H9 (cell line): ENCODE measurements at regions not wholly inside any gene's neighbourhood (a gene's known extent, or its start where the extent isn't known, plus 50 kb on each side); places are given as distances from the start of the nearest gene placed in this dataset.

Experiments
- DNase-seq: peaks from one replicate; pipeline ENCODE4 v3.0.0-alpha.2; 2017
- H2AFZ ChIP-seq: one replicate; pipeline ENCODE4 v1.6.1; 2013; ENCODE audit warnings: mild to moderate bottlenecking, low read length, control low read depth, moderate library complexity
- H2AK5ac ChIP-seq: 2 replicates; pipeline ENCODE4 v1.6.1; 2013; ENCODE audit warnings: low read length, control low read depth, mixed read lengths; ENCODE audit not compliant: insufficient read length
- H2BK120ac ChIP-seq: one replicate; pipeline ENCODE4 v1.6.1; 2013; ENCODE audit warnings: low read depth, mild to moderate bottlenecking, low read length, control low read depth, inconsistent platforms; ENCODE audit not compliant: poor library complexity, severe bottlenecking
- H2BK12ac ChIP-seq: 2 replicates; pipeline ENCODE4 v1.6.1; 2013; ENCODE audit warnings: low read length, control low read depth, mixed read lengths, low read depth; ENCODE audit not compliant: insufficient read length
- H2BK15ac ChIP-seq: 2 replicates; pipeline ENCODE4 v1.6.1; 2013; ENCODE audit warnings: low read depth, low read length, control low read depth
- H2BK20ac ChIP-seq: one replicate; pipeline ENCODE4 v1.6.1; 2013; ENCODE audit warnings: low read depth, mild to moderate bottlenecking, low read length, control low read depth, inconsistent platforms; ENCODE audit not compliant: poor library complexity, severe bottlenecking
- H2BK5ac ChIP-seq: 2 replicates; pipeline ENCODE4 v1.6.1; 2013; ENCODE audit warnings: low read length, control low read depth, mixed read lengths; ENCODE audit not compliant: insufficient read length
- H3K14ac ChIP-seq: 2 replicates; pipeline ENCODE4 v1.6.1; 2013; ENCODE audit warnings: low read length, control low read depth; ENCODE audit not compliant: insufficient read depth
- H3K18ac ChIP-seq: 2 replicates; pipeline ENCODE4 v1.6.1; 2013; ENCODE audit warnings: low read depth, mild to moderate bottlenecking, mixed read lengths, low read length, control low read depth; ENCODE audit not compliant: insufficient read length
- H3K23ac ChIP-seq: 2 replicates; pipeline ENCODE4 v1.6.1; 2013; ENCODE audit warnings: low read length, control low read depth, mixed read lengths, low read depth; ENCODE audit not compliant: insufficient read length
- H3K23me2 ChIP-seq: 2 replicates; pipeline ENCODE4 v1.6.1; 2013; ENCODE audit warnings: low read depth, mild to moderate bottlenecking, mixed read lengths, low read length, control low read depth; ENCODE audit not compliant: insufficient read length, poor library complexity, severe bottlenecking
- H3K27ac ChIP-seq: 2 replicates; pipeline ENCODE4 v1.5.1; 2013; ENCODE audit warnings: low read length, control low read depth, mixed read lengths, low read depth; ENCODE audit not compliant: insufficient read length
- H3K27me3 ChIP-seq: 2 replicates; pipeline ENCODE4 v1.6.1; 2013; ENCODE audit warnings: low read length, control low read depth, inconsistent platforms; ENCODE audit not compliant: insufficient read depth
- H3K4ac ChIP-seq: 2 replicates; pipeline ENCODE4 v1.6.1; 2013; ENCODE audit warnings: low read depth, mild to moderate bottlenecking, control low read depth, inconsistent platforms, low read length, moderate library complexity
- H3K4me1 ChIP-seq: 2 replicates; pipeline ENCODE4 v1.6.1; 2013; ENCODE audit warnings: low read length, control low read depth, inconsistent platforms; ENCODE audit not compliant: insufficient read depth
- H3K4me2 ChIP-seq: 2 replicates; pipeline ENCODE4 v1.6.1; 2013; ENCODE audit warnings: low read length, control low read depth, mixed read lengths; ENCODE audit not compliant: insufficient read length, insufficient read depth
- H3K56ac ChIP-seq: 2 replicates; pipeline ENCODE4 v1.6.1; 2013; ENCODE audit warnings: low read depth, mild to moderate bottlenecking, mixed read lengths, low read length, control low read depth; ENCODE audit not compliant: insufficient read length
- H3K79me1 ChIP-seq: 2 replicates; pipeline ENCODE4 v1.6.1; 2013; ENCODE audit warnings: low read depth, mild to moderate bottlenecking, moderate library complexity, low read length, control low read depth, inconsistent platforms; ENCODE audit not compliant: insufficient read depth, poor library complexity, severe bottlenecking
- H3K79me2 ChIP-seq: 2 replicates; pipeline ENCODE4 v1.6.1; 2013; ENCODE audit warnings: low read length, control low read depth, inconsistent platforms; ENCODE audit not compliant: insufficient read depth
- H3K9ac ChIP-seq: 2 replicates; pipeline ENCODE4 v1.6.1; 2013; ENCODE audit warnings: low read length, control low read depth, mixed read lengths; ENCODE audit not compliant: insufficient read length; ENCODE audit errors: extremely low read depth
- H3K9me3 ChIP-seq: one replicate; pipeline ENCODE4 v1.6.1; 2013; ENCODE audit warnings: low read depth, low read length, inconsistent platforms; ENCODE audit not compliant: control insufficient read depth
- H3T11ph ChIP-seq: one replicate; pipeline ENCODE4 v1.6.1; 2013; ENCODE audit warnings: mild to moderate bottlenecking, low read length, control low read depth, inconsistent platforms
- H4K20me1 ChIP-seq: one replicate; pipeline ENCODE4 v1.6.1; 2013; ENCODE audit not compliant: control insufficient read depth, insufficient read length, insufficient read depth
- H4K5ac ChIP-seq: 2 replicates; pipeline ENCODE4 v1.6.1; 2013; ENCODE audit warnings: low read depth, mild to moderate bottlenecking, mixed read lengths, low read length, control low read depth; ENCODE audit not compliant: insufficient read length
- H4K8ac ChIP-seq: replicated peaks from 2 replicates; pipeline ENCODE4 v1.6.1; 2013; ENCODE audit warnings: low read length, control low read depth, mixed read lengths, low read depth; ENCODE audit not compliant: insufficient read length
- H4K91ac ChIP-seq: 2 replicates; pipeline ENCODE4 v1.6.1; 2013; ENCODE audit warnings: low read depth, mild to moderate bottlenecking, moderate library complexity, mixed read lengths, low read length, control low read depth; ENCODE audit not compliant: insufficient read length
- H3K27ac Mint-ChIP-seq, 3 experiments: 2 replicates in 2 of 3; 3 replicates in 1 of 3; pipeline ENCODE4 v1.8.0; 2020 to 2021; ENCODE audit warnings: mixed read lengths in 3 of 3, mild to moderate bottlenecking in 1 of 3, moderate library complexity in 1 of 3
- H3K27me3 Mint-ChIP-seq: 2 replicates; pipeline ENCODE4 v1.8.0; 2021; ENCODE audit warnings: low read depth, mild to moderate bottlenecking, moderate library complexity, mixed read lengths
- H3K36me3 Mint-ChIP-seq, 3 experiments: 2 replicates in 2 of 3; 3 replicates in 1 of 3; pipeline ENCODE4 v1.8.0; 2020 to 2021; ENCODE audit warnings: low read depth in 3 of 3, mixed read lengths in 3 of 3; ENCODE audit not compliant: insufficient read depth in 1 of 3
- H3K4me1 Mint-ChIP-seq, 2 experiments: 2 replicates each; pipeline ENCODE4 v1.8.0; 2020; ENCODE audit warnings: mixed read lengths in 2 of 2
- H3K4me3 Mint-ChIP-seq, 2 experiments: 2 replicates in 1 of 2; 3 replicates in 1 of 2; pipeline ENCODE4 v1.8.0; 2020 to 2021; ENCODE audit warnings: mild to moderate bottlenecking in 2 of 2, mixed read lengths in 2 of 2, moderate library complexity in 1 of 2
- H3K9me3 Mint-ChIP-seq, 2 experiments: 2 replicates in 1 of 2; 3 replicates in 1 of 2; pipeline ENCODE4 v1.8.0; 2020; ENCODE audit warnings: mild to moderate bottlenecking in 2 of 2, mixed read lengths in 2 of 2, moderate library complexity in 1 of 2
- WGBS: extraction: QIAGEN DNeasy Blood & Tissue Kit; methylation state at CpG from one replicate; pipeline ENCODE4 v1.1.7; 2013; ENCODE audit warnings: missing lambda C conversion rate, low lambda C conversion rate, mixed read lengths; ENCODE audit not compliant: insufficient read length; ENCODE audit errors: extremely low coverage; 5-methylcytosine and 5-hydroxymethylcytosine counted together
- TF ChIP-seq, protein P1 (sequence below): fragments of 200-600 bp; sonication (generic); conservative IDR thresholded peaks from 3 replicates; pipeline ENCODE4 v1.8.0; 2021; ENCODE audit warnings: antibody characterized with exemption, mild to moderate bottlenecking

DNA sequence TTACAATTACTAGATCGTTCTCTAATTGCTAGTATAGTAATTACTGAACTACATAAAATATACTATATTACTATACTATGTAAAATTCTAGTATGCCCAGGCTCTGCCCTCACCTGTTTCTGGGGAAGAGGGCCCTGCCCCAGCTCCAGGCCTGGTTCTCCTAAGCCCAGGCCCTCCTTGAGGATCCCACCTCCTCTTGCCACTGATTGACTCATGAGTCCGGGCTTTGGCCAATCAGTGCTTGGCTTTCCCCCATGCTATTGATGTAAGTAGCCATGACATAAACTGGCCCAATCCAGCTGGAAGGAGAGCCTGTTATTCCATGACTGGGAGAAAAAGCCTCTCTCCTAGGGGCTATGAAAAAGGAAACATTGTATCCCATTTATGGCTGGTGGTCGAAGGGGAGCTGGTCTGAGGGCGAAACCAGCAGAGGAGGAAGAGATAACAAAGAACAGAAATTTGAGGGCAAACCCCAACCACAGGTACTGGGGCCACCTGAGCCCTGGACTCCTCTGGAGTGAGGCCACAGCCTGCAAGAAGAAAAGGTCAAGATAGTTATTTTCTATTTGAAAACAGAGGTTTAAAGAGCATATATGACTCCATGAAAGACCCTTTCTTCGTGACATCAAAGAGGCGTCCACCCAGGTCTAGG, 129.3 kb upstream of the CD93 start:
- Histone ChIP-seq H3K4me1 (no peaks in the 10 kb centered on the region), H3K23ac (no peak overlapping the region), H2AK5ac (no peak overlapping the region), H3K23me2 (no peaks in the 10 kb centered on the region), H2BK12ac (no peak overlapping the region), H3K56ac (no peak overlapping the region), H3K14ac (no peak overlapping the region), H4K91ac (no peak overlapping the region), H2AFZ (no peak overlapping the region), H3K27ac (no peak overlapping the region), H2BK15ac (no peak overlapping the region), H3K18ac (no peak overlapping the region), H4K20me1 (no peaks in the 10 kb centered on the region), H4K5ac (no peak overlapping the region), H3K27me3 (no peaks in the 10 kb centered on the region), H3K9me3 (no peaks in the 10 kb centered on the region), H2BK20ac (no peak overlapping the region), H3K79me2 (no peaks in the 10 kb centered on the region), H3T11ph (no peak overlapping the region), H4K8ac (no peak overlapping the region), H3K9ac (no peak overlapping the region), H2BK5ac (no peak overlapping the region), H3K4ac (no peak overlapping the region), H2BK120ac (no peak overlapping the region), H3K79me1 (no peaks in the 10 kb centered on the region), H3K4me2 (no peak overlapping the region)
- TF ChIP-seq, protein P1, sequence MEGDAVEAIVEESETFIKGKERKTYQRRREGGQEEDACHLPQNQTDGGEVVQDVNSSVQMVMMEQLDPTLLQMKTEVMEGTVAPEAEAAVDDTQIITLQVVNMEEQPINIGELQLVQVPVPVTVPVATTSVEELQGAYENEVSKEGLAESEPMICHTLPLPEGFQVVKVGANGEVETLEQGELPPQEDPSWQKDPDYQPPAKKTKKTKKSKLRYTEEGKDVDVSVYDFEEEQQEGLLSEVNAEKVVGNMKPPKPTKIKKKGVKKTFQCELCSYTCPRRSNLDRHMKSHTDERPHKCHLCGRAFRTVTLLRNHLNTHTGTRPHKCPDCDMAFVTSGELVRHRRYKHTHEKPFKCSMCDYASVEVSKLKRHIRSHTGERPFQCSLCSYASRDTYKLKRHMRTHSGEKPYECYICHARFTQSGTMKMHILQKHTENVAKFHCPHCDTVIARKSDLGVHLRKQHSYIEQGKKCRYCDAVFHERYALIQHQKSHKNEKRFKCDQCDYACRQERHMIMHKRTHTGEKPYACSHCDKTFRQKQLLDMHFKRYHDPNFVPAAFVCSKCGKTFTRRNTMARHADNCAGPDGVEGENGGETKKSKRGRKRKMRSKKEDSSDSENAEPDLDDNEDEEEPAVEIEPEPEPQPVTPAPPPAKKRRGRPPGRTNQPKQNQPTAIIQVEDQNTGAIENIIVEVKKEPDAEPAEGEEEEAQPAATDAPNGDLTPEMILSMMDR, result no peak
- Mint-ChIP-seq H3K4me3 (no peak overlapping the region), H3K27me3 (peaks cover 31% of the 10 kb centered on the region), H3K4me1 (no peaks in the 10 kb centered on the region), H3K36me3 (no peaks in the 10 kb centered on the region), H3K27ac (no peak overlapping the region), H3K9me3 (peaks cover 0 to 7% of the 10 kb centered on the region in 2 experiments; a peak in 1 of 5 replicates)
- no peak for DNase-seq
- WGBS, result no CpG with 5 or more reads among the region's 6 CpGs
